ENCODE measurements at regions not wholly inside any gene's neighbourhood (a gene's known extent, or its start where the extent isn't known, plus 50 kb on each side); places are given as distances from the start of the nearest gene placed in this dataset.

DNA sequence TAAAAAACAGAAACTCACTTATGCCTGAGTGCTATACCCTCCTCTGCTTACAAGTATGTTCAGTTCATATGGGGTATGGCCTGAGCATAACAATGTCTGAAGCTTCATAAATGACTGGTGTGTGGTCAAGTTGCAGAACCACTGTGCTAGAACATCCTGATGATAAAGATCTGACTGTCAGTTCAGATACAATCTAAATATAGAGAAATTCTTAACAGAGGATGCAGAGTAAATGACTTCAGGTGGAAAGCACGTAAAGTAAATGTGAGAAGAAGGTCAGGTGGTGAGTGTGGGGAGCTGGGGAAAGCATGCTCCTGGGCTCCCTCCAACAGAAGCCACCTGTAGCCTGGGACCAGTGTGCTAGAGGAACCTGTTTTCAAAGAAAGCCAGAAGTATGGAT, 926.2 kb downstream of the TSN start:
- Histone ChIP-seq H3K9me3 (no peaks in the 10 kb centered on the region), H3K36me3 (no peaks in the 10 kb centered on the region), H3K27me3 (no peaks in the 10 kb centered on the region), H3K4me1 (no peaks in the 10 kb centered on the region), H3K27ac (no peak overlapping the region), H3K4me3 (no peak overlapping the region)
- intact Hi-C loops (cut with DNase I): no loop called here
- no peak for DNase-seq
- 46% methylated on average over 1 of the region's 1 CpG for WGBS, 2 donors
- no peak for TF ChIP-seq POLR2A (IDR thresholded peaks at IDR 0.05)
- TF ChIP-seq, protein P1, sequence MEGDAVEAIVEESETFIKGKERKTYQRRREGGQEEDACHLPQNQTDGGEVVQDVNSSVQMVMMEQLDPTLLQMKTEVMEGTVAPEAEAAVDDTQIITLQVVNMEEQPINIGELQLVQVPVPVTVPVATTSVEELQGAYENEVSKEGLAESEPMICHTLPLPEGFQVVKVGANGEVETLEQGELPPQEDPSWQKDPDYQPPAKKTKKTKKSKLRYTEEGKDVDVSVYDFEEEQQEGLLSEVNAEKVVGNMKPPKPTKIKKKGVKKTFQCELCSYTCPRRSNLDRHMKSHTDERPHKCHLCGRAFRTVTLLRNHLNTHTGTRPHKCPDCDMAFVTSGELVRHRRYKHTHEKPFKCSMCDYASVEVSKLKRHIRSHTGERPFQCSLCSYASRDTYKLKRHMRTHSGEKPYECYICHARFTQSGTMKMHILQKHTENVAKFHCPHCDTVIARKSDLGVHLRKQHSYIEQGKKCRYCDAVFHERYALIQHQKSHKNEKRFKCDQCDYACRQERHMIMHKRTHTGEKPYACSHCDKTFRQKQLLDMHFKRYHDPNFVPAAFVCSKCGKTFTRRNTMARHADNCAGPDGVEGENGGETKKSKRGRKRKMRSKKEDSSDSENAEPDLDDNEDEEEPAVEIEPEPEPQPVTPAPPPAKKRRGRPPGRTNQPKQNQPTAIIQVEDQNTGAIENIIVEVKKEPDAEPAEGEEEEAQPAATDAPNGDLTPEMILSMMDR (IDR thresholded peaks at IDR 0.05): no peak

DNA sequence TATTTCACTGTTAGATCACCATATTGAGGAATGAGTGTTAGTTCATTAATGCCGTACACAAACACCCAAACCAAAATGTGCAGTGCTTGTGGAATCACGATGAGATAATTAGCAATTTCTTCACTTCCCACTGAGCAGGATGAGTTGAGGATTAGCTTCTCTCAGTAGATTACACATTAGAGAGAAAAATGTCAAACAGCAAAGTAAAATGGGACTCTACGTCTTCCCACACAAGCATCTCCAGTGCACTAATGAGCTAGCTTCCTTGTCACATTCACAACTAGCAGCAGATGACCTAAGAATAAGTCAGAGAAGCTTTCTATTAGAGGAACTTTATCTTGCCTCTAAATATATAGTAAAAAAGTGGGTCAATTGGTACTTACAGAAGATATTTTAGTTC, 926.9 kb downstream of the TSN start:
- no peak for DNase-seq
- no peaks in the 10 kb centered on the region for H3K27me3 ChIP-seq
- H3K9me3 ChIP-seq: no peaks in the 10 kb centered on the region
- H3K36me3 ChIP-seq: no peaks in the 10 kb centered on the region
- H3K4me3 ChIP-seq: no peak overlapping the region
- no peaks in the 10 kb centered on the region for H3K4me1 ChIP-seq
- H3K27ac ChIP-seq: no peak overlapping the region
- intact Hi-C loops (cut with DNase I): no loop called here
- WGBS, 2 donors: 60 to 83% methylated on average over 3 of the region's 3 CpGs
- no peak for TF ChIP-seq POLR2A (IDR thresholded peaks at IDR 0.05)
- TF ChIP-seq, protein P1 (IDR thresholded peaks at IDR 0.05): no peak

DNA sequence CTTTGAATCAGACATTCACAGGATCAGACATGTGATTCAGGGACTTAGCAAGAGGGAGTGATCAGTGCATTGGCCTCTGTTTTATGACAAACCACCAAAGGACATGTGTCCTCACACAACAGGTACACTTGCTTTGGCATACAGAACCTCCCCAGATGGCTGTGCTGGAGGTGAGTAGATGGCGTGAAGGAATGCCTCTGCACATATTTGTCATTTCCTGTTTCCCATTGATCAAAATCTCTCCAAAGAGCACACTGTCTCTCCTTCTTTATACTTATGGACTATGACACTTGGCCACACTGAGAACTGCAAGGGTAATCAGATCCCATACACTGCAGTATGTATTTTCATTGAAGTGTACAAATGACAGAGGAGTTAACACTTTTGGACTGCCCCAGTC, 927.6 kb downstream of the TSN start:
- WGBS, 2 donors: 64 to 77% methylated on average over 1 of the region's 1 CpG
- no peak overlapping the region for H3K4me3 ChIP-seq
- no peaks in the 10 kb centered on the region for H3K9me3 ChIP-seq
- intact Hi-C loops (cut with DNase I): no loop called here
- H3K36me3 ChIP-seq: no peaks in the 10 kb centered on the region
- H3K27me3 ChIP-seq: no peaks in the 10 kb centered on the region
- no peak for TF ChIP-seq POLR2A (IDR thresholded peaks at IDR 0.05)
- TF ChIP-seq, protein P1 (IDR thresholded peaks at IDR 0.05): no peak
- no peaks in the 10 kb centered on the region for H3K4me1 ChIP-seq
- H3K27ac ChIP-seq: no peak overlapping the region
- DNase-seq: no peak

DNA sequence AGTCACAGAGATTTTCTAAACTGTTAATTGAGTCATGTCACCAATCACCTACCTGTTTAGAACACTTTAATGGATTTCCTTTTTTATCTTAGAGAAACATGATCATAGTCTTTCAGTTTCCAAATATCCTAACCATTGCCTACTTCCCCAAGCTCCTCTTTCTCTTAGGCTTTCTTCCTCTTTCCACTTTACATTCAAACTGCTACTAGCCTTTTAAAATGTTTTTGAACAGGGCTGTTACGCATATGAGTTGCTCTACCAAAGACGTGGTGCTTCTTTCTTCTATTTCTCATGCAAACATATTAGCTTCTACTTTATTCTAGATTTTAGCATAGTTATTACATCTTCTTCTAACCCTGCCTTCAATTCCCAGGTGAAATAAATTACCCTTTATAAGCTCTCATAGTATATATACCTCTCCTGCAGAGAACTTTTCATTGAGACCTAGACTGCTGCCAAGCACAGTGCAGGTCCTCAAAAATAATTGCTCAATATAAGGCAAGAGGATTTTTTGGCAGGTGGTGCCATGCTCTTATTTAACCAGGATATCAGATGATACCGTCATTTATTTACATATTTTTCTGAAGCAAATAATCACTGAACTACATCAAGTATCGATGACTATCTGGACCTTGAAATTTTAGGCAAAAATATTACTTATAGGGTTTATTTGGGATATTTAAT, 937.1 kb downstream of the TSN start:
- Histone ChIP-seq H3K4me1 (no peaks in the 10 kb centered on the region), H3K27me3 (no peaks in the 10 kb centered on the region), H3K9me3 (no peaks in the 10 kb centered on the region), H3K27ac (no peak overlapping the region), H3K4me3 (no peak overlapping the region), H3K36me3 (no peaks in the 10 kb centered on the region)
- no peak for TF ChIP-seq POLR2A (IDR thresholded peaks at IDR 0.05)
- TF ChIP-seq, protein P1 (IDR thresholded peaks at IDR 0.05): no peak
- intact Hi-C loops (cut with DNase I): no loop called here
- 77 to 79% methylated on average over 4 of the region's 4 CpGs for WGBS, 2 donors
- DNase-seq: no peak

DNA sequence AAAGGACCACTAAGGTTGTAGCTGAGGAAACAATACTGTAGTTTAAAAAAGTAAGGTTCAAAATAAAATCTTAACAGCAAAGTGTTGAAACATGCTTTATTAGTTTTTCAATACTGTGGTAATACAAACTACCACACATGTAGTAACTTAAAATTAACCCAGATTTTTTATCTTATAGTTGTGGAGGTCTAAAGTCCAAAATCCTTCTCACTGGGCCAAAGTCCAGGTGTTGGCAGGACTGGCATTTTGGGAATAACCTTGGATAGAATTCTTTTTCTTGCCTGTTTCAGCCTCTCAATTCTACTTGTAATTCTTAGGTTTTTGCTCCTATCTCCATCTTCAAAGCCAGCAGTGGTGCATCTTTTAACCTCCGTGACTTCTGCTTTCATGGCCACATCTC, 942.0 kb downstream of the TSN start:
- WGBS, 2 donors: 82 to 100% methylated on average over 1 of the region's 1 CpG
- no peaks in the 10 kb centered on the region for H3K36me3 ChIP-seq
- no peak overlapping the region for H3K4me3 ChIP-seq
- no peak for DNase-seq
- intact Hi-C loops (cut with DNase I): no loop called here
- H3K27me3 ChIP-seq: no peaks in the 10 kb centered on the region
- H3K4me1 ChIP-seq: no peaks in the 10 kb centered on the region
- no peak overlapping the region for H3K27ac ChIP-seq
- TF ChIP-seq, protein P1 (IDR thresholded peaks at IDR 0.05): no peak
- no peak for TF ChIP-seq POLR2A (IDR thresholded peaks at IDR 0.05)
- no peaks in the 10 kb centered on the region for H3K9me3 ChIP-seq

Data from esophagus squamous epithelium (tissue), 5 donors.